Common myeloid progenitor, CD34-positive (primary cell): ENCODE measurements at regions not wholly inside any gene's neighbourhood (a gene's known extent, or its start where the extent isn't known, plus 50 kb on each side); places are given as distances from the start of the nearest gene placed in this dataset.
"Not testable (repeated sequence)": the region's sequence is repeated elsewhere in the genome, so short reads cannot be mapped to it uniquely, and the experiment has no call there.

Source experiments
- CTCF ChIA-PET: fragments of 350-600 bp; sonication (Branson Sonifier 250); formaldehyde crosslinking; loops from one replicate; lab custom pipeline; 2021; ENCODE audit warnings: antibody characterized with exemption; lab: Charles Lee
- POLR2A ChIA-PET: fragments of 350-600 bp; sonication (Branson Sonifier 250); formaldehyde crosslinking; loops from one replicate; lab custom pipeline; 2021; ENCODE audit warnings: antibody characterized with exemption; lab: Charles Lee
- DNase-seq, 3 donors: peaks; one replicate each; pipeline versions ENCODE4 v3.0.0 to v3.0.0-alpha.2; 2013
- H3K27ac ChIP-seq, 2 experiments: 1 replicate in 1 of 2; 2 replicates in 1 of 2; pipeline ENCODE4 v1.7.0; 2013; ENCODE audit warnings: inconsistent platforms in 2 of 2, low read length in 2 of 2, mild to moderate bottlenecking in 2 of 2, low read depth in 1 of 2, moderate library complexity in 1 of 2; ENCODE audit not compliant: severe bottlenecking in 2 of 2, insufficient read depth in 1 of 2, poor library complexity in 1 of 2
- H3K27me3 ChIP-seq, 5 experiments: replicated peaks in 2 of 5; 1 replicate in 3 of 5; 2 replicates in 2 of 5; pipeline versions ENCODE4 v1.6.1 to v1.7.0; 2013; ENCODE audit warnings: low read length in 4 of 5, mild to moderate bottlenecking in 2 of 5, moderate library complexity in 2 of 5, inconsistent platforms in 1 of 5; ENCODE audit not compliant: insufficient read depth in 5 of 5, control insufficient read depth in 4 of 5
- H3K36me3 ChIP-seq, 4 experiments: 1 replicate in 2 of 4; 2 replicates in 2 of 4; pipeline versions ENCODE4 v1.6.1 to v1.7.0; 2013; ENCODE audit warnings: low read length in 3 of 4, control low read depth in 1 of 4, mild to moderate bottlenecking in 1 of 4; ENCODE audit not compliant: control insufficient read depth in 4 of 4, insufficient read depth in 4 of 4
- H3K4me1 ChIP-seq, 4 experiments: 1 replicate in 3 of 4; 2 replicates in 1 of 4; pipeline versions ENCODE4 v1.6.1 to v1.7.1; 2013; ENCODE audit warnings: low read length in 3 of 4, mild to moderate bottlenecking in 3 of 4, control low read depth in 1 of 4, inconsistent platforms in 1 of 4, moderate library complexity in 1 of 4; ENCODE audit not compliant: control insufficient read depth in 4 of 4, insufficient read depth in 4 of 4; ENCODE audit errors: control extremely low read depth in 1 of 4
- H3K4me3 ChIP-seq, 7 experiments: 1 replicate in 4 of 7; 2 replicates in 3 of 7; pipeline versions ENCODE4 v1.5.1 to v1.7.0; 2013; ENCODE audit warnings: mild to moderate bottlenecking in 7 of 7, low read length in 6 of 7, moderate library complexity in 6 of 7, inconsistent platforms in 2 of 7, low read depth in 2 of 7, control low read depth in 1 of 7; ENCODE audit not compliant: insufficient read depth in 4 of 7, control insufficient read depth in 1 of 7; ENCODE audit errors: extremely low read depth in 1 of 7
- H3K9me3 ChIP-seq, 5 experiments: 1 replicate in 4 of 5; 2 replicates in 1 of 5; pipeline versions ENCODE4 v1.6.1 to v1.7.1; 2013; ENCODE audit warnings: low read length in 4 of 5, mild to moderate bottlenecking in 2 of 5, inconsistent platforms in 1 of 5, low read depth in 1 of 5, moderate library complexity in 1 of 5; ENCODE audit not compliant: control insufficient read depth in 4 of 5, insufficient read depth in 2 of 5; ENCODE audit errors: control extremely low read depth in 1 of 5
- WGBS: methylation state at CpG from one replicate; pipeline ENCODE4 v1.1.5; 2013; ENCODE audit not compliant: insufficient coverage; 5-methylcytosine and 5-hydroxymethylcytosine counted together

GRCh38 chr21:5035587-5035986 is 5485.8 kb upstream of the TPTE start:
- CTCF ChIA-PET, H3K4me1 ChIP-seq, H3K27ac ChIP-seq, DNase-seq, H3K27me3 ChIP-seq, POLR2A ChIA-PET, H3K4me3 ChIP-seq, H3K9me3 ChIP-seq, H3K36me3 ChIP-seq: not testable (repeated sequence)
- WGBS = no CpG with 5 or more reads among the region's 9 CpGs

- CTCF ChIA-PET = not testable (repeated sequence)
Measured at GRCh38 chr21:5037606-5038331, 5483.6 kb upstream of the TPTE start.

GRCh38 chr21:5039926-5040325 is 5481.5 kb upstream of the TPTE start:
- H3K4me1 ChIP-seq, H3K9me3 ChIP-seq, CTCF ChIA-PET, H3K27ac ChIP-seq, H3K4me3 ChIP-seq, H3K36me3 ChIP-seq, DNase-seq, POLR2A ChIA-PET, H3K27me3 ChIP-seq: not testable (repeated sequence)
- WGBS = no CpG with 5 or more reads among the region's 5 CpGs

More at GRCh38 chr21:5037606-5038331, 5483.6 kb upstream of the TPTE start:
- H3K4me1 ChIP-seq, H3K27me3 ChIP-seq, H3K27ac ChIP-seq, H3K4me3 ChIP-seq, POLR2A ChIA-PET, H3K36me3 ChIP-seq, H3K9me3 ChIP-seq, DNase-seq: not testable (repeated sequence)
- WGBS = no CpG with 5 or more reads among the region's 15 CpGs

GRCh38 chr21:5042583-5042982 is 5478.8 kb upstream of the TPTE start:
- H3K27me3 ChIP-seq, H3K4me3 ChIP-seq, H3K27ac ChIP-seq, H3K4me1 ChIP-seq, CTCF ChIA-PET, DNase-seq, H3K36me3 ChIP-seq, H3K9me3 ChIP-seq, POLR2A ChIA-PET: not testable (repeated sequence)
- no CpG with 5 or more reads among the region's 17 CpGs for WGBS

- H3K27ac ChIP-seq, DNase-seq, H3K4me3 ChIP-seq, H3K9me3 ChIP-seq, H3K4me1 ChIP-seq, POLR2A ChIA-PET, CTCF ChIA-PET, H3K27me3 ChIP-seq, H3K36me3 ChIP-seq: not testable (repeated sequence)
- WGBS = no CpG with 5 or more reads among the region's 7 CpGs
Measured at GRCh38 chr21:5044812-5045211, 5476.6 kb upstream of the TPTE start.

- H3K4me1 ChIP-seq, H3K4me3 ChIP-seq, H3K27me3 ChIP-seq, H3K9me3 ChIP-seq, H3K36me3 ChIP-seq, POLR2A ChIA-PET, H3K27ac ChIP-seq, DNase-seq, CTCF ChIA-PET: not testable (repeated sequence)
- no CpG with 5 or more reads among the region's 5 CpGs for WGBS
Measured at GRCh38 chr21:5051303-5052018, 5469.9 kb upstream of the TPTE start.

GRCh38 chr21:5055027-5055754 is 5466.2 kb upstream of the TPTE start:
- H3K9me3 ChIP-seq, H3K36me3 ChIP-seq, POLR2A ChIA-PET, H3K27ac ChIP-seq, H3K4me1 ChIP-seq, DNase-seq, CTCF ChIA-PET, H3K27me3 ChIP-seq, H3K4me3 ChIP-seq: not testable (repeated sequence)
- WGBS = no CpG with 5 or more reads among the region's 13 CpGs
